ENCODE measurements at regions not wholly inside any gene's neighbourhood (a gene's known extent, or its start where the extent isn't known, plus 50 kb on each side); places are given as distances from the start of the nearest gene placed in this dataset.
A peak's percentile ranks its signal among the peaks of the same experiment; 100 is the strongest.

DNA sequence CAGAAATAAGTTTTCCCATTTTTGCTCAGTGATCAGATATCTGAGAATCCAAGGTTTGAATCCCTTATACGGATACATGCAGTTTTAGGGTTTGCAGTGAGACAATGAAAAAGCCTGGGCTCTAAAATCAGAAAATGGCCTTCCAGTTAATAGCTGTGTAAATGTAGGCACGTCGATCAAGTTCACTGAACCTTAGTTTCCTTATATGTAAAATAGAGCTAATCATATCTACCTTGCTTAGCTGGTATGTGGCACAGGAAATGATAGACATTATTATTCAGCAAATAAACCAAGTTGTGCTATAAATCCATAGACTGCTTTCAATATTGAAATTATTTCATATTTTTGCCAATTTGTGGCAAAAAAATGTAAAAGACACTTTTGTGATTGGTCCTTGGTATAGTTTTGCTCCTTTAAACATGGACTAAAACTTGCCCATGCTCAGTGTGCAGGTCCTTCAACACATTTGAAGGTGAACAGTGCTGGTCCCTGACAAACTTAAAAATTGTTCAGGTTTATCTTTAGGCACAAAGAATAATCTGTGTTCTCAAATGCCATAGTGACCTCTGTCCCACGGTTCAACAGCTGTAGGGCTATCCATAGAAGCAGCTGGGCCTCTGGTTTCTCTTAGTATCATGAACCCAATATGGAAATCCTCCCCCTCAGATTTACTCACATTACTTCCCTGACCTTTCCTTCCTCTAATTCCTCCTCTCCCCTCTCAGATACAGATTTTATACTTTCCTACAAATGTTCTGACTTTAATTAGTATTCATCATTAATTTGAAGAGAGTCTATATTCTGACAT, 51.0 kb downstream of the CCDC54 start:
- DNase-seq, result no peak

DNA sequence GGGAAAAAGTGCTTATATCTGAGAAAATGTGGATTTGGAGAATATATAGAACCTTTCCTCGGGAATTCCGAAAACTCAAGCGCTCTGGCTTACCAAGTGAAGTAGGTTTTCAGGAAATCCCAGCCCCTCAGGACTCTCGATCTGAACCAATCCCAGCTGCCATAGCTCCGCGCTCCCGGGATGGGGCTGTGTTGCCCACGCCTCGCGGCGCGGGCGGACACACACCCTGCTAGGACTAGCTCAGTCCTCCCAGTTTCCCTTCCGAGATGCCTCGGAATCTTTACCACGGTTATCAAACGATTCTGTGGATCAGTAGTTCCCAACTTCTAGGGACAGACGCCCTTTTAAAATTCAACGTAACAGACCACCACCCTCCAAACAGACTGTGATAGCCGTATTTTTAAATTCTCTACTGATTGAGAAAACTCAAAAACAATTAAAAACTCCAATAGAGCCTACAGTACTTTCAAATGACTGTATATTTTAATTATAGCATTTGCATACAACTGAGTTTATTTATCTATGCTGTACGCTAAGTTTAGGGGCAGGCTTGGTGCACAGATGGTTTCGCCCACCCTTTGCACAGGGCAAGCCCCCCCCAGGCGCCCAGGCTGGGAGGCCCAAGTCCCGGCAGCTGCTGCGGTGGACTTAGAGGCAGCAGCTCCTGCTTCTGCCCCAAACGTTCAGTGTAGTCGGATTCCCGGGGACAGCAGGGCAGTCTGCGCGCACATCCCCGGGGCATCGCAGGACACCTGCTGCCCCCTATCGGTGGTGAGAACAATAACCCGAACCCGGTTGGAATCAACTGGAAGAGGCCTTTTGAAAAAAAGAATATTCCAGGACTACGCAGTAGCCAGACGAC, 52.3 kb downstream of the CCDC54 start:
- DNase-seq, result peak; percentile 94

DNA sequence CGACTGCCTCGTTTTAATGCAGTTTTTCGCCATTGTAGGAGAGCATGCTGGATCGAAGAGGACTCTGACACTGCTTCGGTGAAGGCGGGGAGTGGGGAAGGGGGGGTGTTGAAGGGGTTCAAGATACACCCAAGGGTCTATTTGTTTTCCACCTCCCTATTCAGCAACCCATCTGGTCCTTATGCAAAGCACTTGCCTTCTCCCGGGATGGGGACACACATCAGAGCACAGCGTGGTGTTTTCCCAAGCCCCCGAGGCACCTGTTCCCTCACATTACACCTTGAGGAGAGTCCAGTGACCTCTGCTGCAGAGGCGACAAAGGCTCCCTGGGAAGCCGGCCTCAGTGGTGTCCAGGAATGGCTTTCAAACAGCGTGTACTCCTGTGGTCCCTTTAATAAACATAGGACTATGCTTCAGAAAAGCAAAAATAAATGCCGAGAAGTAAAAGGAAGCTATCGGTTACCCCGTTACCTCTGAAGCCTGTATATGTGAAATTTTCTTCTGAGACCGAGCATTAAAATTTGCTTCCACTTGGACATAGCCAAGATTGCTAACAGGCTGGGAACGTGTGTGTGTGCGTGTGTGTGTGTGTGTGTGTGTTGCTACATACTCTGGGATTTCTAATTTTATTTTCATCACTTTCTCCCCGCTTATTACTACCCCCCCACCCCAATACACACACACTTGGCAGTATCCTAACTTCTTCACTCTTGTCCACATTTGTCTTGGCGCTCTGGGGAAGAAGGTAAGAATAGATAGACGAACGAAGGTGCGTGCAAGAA, 53.2 kb downstream of the CCDC54 start:
- DNase-seq, result peak; percentile 39

DNA sequence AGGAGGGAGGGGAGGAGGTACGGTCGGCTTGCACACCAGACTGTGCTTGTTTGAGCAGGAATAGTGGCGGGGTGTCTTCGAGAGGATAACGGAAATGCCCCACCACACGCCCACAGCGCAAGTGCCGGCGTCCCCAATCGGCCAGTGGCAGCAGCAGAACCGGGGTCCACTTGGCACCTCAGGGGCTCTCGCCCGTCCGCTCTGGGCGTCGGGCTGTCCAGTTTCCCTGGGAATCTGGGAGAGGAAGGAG, 53.7 kb downstream of the CCDC54 start:
- peak; percentile 61 for DNase-seq

DNA sequence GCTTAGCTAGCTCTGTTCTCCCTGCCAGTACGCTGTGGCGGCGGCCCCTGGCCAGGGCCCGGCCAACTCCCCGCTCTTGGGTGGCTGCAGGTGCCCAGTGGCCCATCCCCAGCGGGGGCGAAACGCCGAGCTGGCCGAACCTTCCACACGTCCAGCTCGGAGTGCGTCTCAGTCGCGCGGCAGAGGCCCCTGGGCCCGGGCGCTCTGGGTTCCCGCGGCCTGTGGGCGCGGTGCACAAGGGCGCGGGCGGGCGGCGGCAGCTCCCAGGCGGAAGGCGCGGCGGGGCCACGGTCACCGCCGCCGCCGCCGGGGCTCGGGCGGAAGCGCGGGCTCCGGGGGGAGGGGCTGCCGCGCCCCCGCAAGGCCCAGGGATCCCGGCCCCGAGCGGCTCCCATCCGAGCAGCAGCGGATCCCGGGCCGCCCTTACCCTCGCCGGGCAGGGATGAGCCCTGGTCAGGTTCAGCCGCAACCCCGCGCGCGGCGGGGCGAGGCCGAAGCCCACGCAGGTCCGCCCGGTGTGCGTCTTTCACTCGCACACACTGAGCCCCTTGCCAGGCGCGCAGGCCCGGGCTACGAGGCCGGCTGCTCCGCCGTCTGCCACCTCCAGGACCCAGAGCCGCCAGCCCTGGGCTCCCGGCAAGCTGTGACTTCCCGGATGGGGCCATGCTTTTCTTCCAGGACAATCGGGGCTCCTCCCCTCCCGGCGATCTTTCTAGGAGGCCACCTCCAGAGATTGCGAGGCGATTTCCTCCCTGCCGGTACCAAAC, 54.2 kb downstream of the CCDC54 start:
- DNase-seq, result peak; percentile 74

DNA sequence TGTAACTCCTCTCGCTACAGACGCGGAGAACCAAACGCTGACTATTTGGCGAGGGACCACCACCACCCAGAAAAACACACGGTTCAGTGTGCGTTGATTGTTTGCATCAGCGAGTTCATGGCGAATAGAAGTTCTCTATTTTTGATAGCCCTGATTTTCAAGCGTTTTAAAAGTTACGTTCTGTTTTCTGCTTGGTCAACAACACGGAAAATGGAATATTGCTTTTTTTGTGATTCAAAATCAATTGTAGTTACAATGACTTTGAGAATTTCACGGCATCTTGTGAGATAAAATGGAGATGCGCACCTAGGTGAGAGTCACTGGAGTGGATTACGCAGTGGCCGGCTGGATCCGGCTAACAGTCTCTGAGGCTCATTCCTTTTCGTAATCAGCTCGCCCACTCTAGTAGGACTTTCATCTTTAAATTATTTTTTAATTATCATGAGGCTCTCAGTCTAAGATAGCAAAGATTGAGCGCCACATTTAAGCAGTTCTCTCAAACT, 54.8 kb downstream of the CCDC54 start:
- no peak for DNase-seq

DNA sequence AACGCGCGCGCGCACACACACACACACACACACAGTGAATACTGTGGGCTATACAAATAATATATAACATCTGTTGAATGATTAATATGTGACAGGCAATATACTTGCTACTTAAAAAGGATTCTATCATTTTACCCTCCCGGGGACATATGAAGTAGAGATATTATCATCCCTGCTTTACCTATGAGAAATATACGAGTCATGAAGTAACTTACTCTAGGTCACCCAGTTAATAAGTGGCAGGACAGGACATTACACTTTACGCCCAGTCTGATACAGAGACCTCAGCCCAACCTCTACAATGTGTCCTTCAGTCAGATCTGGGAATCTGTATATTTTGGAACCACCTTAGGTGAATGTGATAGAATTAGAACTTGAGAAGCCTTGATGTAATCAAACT, 55.4 kb downstream of the CCDC54 start:
- no peak for DNase-seq

DNA sequence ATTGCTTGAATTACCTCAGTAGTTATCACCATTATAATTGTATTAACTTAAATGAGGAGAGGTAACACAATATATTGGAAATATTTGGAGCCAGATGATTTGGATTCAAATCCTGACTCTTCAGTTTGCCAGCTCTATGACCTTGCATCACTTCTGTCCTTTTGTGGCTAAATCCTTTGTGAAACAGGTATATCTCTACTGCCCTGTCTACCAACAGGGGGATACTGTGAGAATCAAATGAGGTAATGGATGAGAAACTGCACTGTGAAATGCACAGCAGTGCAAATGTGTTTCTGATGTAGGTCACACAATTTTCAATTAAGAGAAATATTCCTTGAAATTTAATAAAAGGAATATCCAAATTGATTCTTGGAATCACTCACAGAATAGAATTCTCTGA, 58.8 kb downstream of the CCDC54 start:
- no peak for DNase-seq

DNA sequence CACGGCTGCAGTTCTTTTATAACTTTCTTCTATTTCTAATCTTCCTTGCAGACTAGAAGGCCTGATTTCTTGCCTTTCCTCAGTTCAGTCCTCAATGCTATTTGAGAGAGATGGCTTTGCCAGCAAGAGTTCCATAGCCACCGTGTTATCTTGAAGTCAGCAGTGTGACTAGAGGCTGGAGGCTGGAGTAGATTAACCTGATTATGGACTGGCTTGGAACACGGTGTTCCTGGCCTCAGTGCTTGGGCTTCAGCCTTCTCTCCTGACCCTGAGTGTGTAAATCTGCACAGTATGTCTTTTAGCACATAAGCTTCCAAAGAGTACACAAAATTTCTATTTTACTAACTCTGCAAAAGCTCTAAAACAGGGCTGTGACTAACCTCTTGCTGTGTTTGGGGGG, 61.4 kb downstream of the CCDC54 start:
- no peak for DNase-seq

DNA sequence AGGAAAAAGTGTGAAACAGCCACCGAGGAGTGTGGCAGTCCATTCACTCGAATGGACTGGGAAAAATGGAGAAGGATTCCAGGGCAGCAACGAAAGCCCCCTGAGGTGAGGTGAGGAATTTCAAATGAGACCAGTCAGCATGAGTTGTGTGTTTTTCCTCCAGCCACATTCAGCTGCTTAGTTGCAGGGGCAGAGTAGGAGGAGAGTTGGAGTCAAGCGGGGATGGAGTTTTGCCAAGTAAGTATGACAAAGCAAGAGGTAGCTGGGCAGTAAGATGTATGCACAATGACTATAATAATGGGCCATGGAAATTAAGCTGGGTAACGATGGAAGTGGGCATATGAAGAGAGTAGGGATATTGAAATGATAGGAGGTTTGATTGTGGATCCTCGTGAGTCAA, 64.4 kb downstream of the CCDC54 start:
- DNase-seq, result no peak

DNA sequence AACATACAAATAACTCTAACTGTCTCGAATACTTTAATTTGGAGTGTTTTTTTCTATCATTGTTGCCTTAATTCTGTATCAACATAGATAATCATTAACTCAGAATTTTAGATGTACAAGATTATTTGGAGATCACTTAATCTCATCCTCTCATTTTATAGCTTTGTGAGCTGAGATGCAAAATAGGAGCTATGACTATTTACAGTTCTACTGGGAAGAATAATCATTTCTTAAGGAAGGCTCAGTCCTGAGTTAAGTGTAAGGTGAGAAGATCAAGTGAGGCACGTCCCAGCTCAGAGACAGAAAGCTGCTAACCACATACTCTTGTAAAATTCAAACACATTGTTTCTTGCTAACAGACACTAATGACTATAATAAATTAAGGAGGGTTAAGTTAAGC, 66.2 kb downstream of the CCDC54 start:
- DNase-seq, result no peak

DNA sequence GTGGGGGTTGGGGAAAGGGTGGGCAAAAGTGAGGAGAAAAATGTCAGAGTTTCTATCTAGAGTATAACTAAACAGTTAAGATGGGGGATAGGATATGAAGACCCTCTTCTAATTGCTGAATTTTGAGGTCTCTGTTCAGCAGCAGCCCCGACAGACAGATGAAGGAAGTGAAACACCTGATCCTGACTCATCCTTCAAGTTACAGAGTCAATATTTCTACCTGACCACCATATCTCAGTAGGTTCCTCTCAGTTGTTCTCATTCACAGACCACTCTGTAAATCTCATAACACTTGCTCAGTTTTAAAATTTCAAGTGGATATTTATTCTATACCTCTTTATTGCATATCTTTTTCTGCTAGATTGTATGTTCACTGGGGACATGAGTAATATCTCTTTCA, 69.5 kb downstream of the CCDC54 start:
- DNase-seq, result no peak

DNA sequence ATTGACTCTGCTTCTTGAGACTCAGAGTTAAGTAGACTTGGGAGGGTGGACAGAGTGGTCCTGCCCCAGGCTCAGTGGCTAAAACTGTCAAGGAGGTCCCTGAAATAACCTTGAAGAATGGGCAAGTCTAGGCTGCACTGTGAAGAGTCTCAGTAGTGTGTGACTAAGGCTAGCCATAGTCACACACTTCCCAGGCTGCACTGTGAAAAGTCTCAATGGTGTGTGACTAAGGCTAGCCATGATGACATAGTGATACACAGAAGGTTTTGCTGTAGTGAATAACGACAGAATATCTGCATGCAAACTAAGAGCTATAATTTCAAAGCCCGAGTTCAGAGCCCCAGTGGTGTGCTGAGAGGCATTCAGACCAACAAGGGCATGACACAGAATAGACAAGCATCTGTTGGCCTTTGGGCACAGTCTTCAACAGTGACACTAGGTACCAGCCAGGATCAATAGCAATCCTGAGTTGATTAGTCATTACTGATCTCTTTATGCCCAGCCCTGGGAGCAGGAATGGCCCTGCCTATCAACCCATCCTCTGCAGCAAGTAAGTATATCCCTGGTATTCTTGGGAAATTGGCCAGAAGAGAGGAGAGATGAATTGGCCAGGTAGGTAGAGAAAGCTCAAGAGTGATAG, 72.4 kb upstream of the BBX start:
- peak; percentile 40 for DNase-seq

DNA sequence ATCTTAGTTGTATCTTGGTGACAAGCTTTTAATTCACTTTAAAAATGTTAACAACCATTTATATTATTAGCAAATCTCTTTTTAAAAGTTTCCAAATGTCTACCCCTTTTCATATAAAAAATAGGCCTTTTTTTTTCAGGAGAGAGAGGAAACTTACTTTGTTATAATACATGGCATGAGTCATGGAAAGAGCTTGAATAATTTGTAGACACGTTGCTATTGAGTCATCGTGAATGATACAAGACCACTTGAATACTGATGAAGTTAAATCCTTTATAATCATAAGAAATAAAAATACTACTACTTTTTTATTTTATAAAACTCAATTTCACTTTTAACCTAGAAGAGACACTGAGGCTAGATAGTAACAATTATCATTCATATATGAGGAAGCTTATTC, 70.3 kb upstream of the BBX start:
- DNase-seq, result peak; percentile 74

DNA sequence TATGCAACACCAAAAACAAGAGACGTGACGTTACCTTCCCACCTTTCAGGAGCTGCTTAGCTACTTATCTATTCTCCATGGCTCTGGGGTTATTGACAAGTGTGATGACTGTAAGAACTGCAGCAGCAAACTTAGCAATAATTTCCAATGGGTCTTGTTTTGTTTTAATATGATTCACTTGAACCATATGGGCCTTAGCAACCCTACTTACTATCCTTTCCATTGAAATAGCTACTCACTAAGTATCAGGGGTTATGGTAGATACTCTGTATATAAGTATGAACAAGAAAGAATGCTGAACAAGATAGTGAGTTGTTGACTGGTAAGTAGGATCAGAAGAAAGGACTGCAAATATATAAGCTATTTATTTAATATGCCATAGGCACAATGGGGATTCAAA, 69.3 kb upstream of the BBX start:
- no peak for DNase-seq

DNA sequence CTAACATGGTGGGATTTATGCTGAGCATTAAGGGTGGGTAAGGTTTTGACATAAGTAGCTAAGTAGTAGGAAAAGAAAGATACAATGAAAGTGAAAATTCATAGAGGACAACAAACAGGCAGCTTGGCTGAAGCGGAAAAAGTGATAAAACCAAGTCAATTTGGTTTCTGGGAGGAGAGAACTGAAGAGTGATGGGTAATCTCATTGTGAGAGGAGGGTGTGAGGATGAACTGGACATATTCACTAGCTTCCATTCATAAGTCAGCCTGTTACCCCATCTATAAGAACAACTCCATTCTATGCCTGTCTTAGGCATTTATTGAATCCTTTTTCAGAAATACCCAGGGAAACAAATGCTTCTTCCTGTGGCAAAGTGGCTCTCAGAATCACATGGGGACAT, 67.1 kb upstream of the BBX start:
- no peak for DNase-seq

DNA sequence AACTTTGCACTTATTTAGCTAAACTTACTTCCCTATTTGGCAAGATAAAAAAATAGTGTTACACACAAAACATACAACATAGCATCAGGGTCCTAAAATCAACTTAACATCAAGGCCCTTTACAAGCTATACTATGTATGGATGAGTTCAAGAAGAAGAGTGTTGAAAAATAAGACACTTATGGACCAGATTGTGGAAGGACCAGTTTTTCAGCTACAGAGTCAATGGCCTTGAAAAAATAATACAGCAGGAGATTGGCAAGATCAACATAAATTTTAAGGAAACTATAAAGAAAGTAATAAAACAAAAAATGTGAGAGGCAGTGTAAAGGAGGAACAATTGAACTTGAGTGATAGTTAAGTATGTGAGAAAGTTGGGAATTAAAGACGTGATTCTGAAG, 66.3 kb upstream of the BBX start:
- DNase-seq, result no peak

DNA sequence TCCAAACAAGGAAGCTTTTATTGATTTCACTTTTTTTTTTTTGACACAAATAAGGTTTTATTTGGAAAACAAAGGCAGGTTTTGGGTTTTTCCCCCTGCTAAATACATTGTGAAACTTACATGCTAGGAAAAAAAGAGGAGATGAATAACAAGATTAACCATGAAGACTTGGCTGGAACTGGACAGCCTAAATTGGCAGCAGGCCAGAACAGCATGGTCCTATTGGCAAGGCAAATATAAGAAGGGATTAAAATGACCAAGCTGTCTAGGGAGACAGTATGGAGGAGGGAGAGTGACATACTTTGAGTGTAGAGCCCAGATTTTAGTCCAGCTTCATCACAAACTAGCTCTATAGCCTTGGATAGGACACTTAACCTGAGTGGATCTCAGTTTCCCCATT, 63.9 kb upstream of the BBX start:
- DNase-seq, result no peak

DNA sequence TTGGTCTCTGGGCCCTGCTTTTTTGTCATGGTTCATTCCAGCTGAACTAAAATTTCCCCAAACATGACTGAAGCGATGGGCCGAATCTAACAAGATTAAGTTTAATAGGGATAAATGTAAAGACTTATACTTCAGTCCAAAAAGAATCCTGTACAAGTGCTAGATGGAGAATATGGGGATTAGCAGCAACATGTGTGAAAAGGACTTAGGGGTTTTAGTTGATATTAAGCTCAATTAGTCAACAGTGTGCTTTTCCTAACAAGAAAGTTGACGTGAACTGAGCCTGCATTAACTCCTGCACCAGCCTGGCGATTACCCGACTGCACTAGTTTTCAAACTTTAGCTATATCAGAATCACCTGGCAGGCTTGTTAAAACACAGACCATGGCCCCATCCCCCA, 61.0 kb upstream of the BBX start:
- DNase-seq, result no peak

DNA sequence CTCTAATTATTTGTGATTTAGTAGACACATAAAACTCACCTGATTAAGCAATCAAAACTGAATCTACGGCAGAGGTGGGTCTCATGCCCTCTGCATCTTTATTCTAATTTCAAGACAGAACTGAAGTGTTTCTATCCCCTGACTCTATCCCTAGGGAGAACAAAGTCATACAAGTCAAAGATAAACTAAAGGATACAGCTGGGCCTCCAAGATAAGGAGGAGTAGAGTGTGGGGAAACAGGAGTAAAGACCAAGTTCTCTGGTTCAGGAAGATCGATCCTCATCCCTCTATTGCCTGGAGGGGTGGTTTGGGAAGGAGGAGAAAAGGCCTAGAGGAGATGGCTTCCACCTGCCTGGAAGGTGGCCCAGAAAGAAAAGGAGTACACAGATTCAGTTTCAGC, 58.7 kb upstream of the BBX start:
- no peak for DNase-seq

DNA sequence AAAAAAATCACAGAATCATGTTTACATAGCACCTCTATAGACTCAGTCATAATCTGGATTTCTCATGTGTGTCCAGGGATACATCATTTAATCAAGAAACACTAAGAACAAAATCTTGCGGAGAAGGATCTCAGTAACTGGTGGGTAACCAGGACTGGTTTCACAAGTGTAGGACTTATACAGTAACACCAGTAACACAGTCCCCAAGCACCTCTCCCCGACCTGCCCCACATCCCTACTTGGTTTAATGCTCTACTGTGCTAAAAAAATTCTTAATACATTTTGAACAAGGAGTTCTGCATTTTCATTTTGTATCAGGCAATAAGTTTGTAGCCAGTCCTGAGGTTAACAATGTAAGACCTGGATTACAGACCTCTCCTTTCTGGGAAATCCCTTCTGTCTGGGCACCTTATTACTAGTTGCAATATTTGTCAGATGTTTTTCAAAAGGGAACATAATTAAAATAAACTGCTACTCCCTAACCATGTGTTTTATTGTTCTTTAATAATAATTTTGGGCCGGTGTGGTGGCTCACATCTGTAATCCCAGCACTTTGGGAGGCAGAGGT, 57.6 kb upstream of the BBX start:
- DNase-seq, result no peak

DNA sequence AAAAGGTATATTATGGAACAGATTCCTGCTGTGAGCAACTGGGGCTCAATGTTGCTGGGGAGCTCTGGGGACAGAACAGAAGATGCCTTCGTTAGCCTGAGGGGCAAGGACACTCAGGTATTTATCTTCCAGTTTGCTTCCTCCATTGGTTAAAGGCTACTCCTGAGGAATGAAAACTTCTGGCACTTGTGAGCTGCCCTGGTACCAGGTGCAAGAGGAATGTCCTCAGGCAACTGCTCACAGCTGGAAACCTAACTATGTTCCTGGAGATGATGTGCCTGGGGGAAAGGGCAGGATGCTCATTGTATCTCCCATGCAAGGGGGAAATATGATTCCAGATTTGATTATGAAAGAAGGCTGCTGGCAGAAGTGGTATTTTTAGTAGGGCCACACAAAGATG, 54.0 kb upstream of the BBX start:
- DNase-seq, result no peak
